Vagina (tissue), 2 donors: ENCODE measurements at regions not wholly inside any gene's neighbourhood (a gene's known extent, or its start where the extent isn't known, plus 50 kb on each side); places are given as distances from the start of the nearest gene placed in this dataset.

Source experiments
- DNase-seq, 2 donors: peaks; one replicate each; pipeline ENCODE4 v3.0.0-alpha.2; 2017; ENCODE audit errors: extremely low spot score in 2 of 2
- H3K27ac ChIP-seq: fragments of 200-600 bp; sonication (generic); one replicate; pipeline ENCODE4 v1.5.1; 2019
- H3K27me3 ChIP-seq: fragments of 200-600 bp; sonication (generic); one replicate; pipeline ENCODE4 v1.5.1; 2019
- H3K36me3 ChIP-seq, 2 donors: fragments of 200-600 bp; sonication (generic); one replicate each; pipeline ENCODE4 v1.5.1; 2017 to 2019
- H3K4me1 ChIP-seq: fragments of 200-600 bp; sonication (generic); one replicate; pipeline ENCODE4 v1.5.1; 2019
- H3K4me3 ChIP-seq, 2 donors: fragments of 200-600 bp; sonication (generic); 1 replicate in 1 of 2; 2 replicates in 1 of 2; pipeline ENCODE4 v1.5.1; 2016 to 2019
- H3K9me3 ChIP-seq: fragments of 200-600 bp; sonication (generic); one replicate; pipeline ENCODE4 v1.5.1; 2019
- CTCF ChIP-seq, 3 experiments: fragments of 450-650 bp in 2 of 3; fragments of 200-600 bp in 1 of 3; sonication (generic) in 1 of 3; IDR thresholded peaks; one replicate each; pipeline ENCODE4 v1.5.1; 2017 to 2019; ENCODE audit warnings: antibody characterized with exemption in 3 of 3, mild to moderate bottlenecking in 2 of 3, moderate library complexity in 2 of 3
- POLR2A ChIP-seq, 2 donors: fragments of 450-650 bp; IDR thresholded peaks; one replicate each; pipeline ENCODE4 v1.6.1; 2017; ENCODE audit warnings: antibody characterized with exemption in 2 of 2, mild to moderate bottlenecking in 2 of 2, moderate library complexity in 2 of 2
- POLR2AphosphoS5 ChIP-seq, 2 donors: sonication (generic); formaldehyde crosslinking; IDR thresholded peaks; one replicate each; pipeline ENCODE4 v1.9.0; 2017; ENCODE audit warnings: antibody characterized with exemption in 2 of 2, mild to moderate bottlenecking in 2 of 2, low read depth in 1 of 2; ENCODE audit not compliant: insufficient read depth in 1 of 2
- intact Hi-C: fragments of 100-400 bp; cut with DNase I; formaldehyde crosslinking; loops from one replicate; pipeline ENCODE4 v1.15.1; 2023

DNA sequence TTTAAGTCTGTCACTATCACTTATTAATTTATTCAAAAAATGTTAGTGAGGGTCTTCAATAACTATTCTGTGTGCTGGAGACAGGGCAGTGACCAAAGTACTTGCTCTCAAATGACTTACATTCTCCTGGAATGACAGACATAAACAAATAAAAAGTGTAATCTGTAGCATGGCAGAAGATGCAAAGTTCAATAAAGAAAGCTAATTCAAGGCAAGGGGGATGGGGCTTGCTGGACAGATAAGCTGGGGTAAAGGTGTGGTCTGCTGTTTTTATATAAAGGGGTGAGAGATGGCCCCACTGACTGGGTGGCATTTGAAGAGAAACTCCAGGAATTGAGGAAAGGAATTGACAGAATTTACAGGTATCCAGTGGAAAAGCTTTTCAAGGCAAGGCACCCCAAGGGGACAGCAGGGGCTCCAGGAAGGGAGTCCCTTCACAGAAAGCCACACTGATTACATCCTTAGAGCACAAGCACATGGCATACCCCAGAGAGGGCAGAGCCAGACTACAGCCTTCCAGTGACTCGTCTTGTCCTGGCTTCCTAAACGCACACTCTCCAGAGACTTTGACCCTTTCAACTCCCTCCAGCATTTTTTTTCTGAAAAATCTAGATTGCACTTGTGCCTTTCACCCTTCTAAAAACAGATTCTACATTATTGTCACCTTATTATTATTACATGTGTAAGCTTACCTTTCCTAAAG, 123.7 kb upstream of the HS3ST3A1 start:
- Histone ChIP-seq H3K9me3 (no peaks in the 10 kb centered on the region), H3K4me3 (no peak overlapping the region), H3K4me1 (no peaks in the 10 kb centered on the region), H3K27ac (no peak overlapping the region), H3K27me3 (no peaks in the 10 kb centered on the region), H3K36me3 (no peaks in the 10 kb centered on the region)
- TF ChIP-seq POLR2AphosphoS5 (IDR thresholded peaks at IDR 0.05; ENCODE audit: insufficient read depth in 1 of 2, low read depth in 1 of 2) = no peak
- no peak for TF ChIP-seq POLR2A (IDR thresholded peaks at IDR 0.05)
- TF ChIP-seq CTCF (IDR thresholded peaks at IDR 0.05) = no peak
- intact Hi-C loops = no loop called here
- DNase-seq = no peak

DNA sequence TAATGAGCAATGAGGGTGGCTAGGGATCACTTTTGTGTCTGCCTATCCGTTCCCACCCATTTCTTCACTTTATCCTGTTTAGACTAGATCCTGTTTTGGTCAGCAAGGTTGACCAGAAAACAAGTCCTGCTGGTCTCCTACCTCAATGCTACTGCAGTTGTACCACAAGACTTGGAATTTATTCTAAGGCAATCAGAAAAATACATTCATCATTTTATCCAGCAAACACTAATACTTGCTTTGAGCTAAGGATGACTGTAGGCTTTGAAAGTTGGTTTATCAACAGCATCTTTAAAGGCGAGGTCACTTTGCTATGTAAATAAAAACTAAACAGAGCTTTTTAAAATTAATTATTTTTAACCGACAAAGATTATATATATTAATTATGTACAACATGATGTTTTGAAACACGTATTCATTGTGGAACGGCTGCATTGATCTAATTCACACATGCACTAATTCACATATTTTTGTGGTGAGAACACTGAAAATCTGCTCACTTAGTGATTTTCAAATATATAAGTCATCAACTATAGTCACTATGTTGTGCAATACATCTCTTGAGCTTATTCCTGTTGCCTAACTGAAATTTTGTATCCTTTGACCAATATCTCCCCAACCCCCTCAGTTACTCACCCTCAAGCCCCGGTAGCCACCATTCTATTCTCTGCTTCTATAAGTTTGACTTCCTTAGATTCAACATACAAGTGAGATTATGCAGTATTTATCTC, 125.9 kb upstream of the HS3ST3A1 start:
- no peaks in the 10 kb centered on the region for H3K36me3 ChIP-seq
- no peak overlapping the region for H3K4me3 ChIP-seq
- H3K9me3 ChIP-seq = no peaks in the 10 kb centered on the region
- no peak overlapping the region for H3K27ac ChIP-seq
- DNase-seq = no peak
- intact Hi-C loops = no loop called here
- TF ChIP-seq POLR2AphosphoS5 (IDR thresholded peaks at IDR 0.05; ENCODE audit: insufficient read depth in 1 of 2, low read depth in 1 of 2) (no peak), CTCF (IDR thresholded peaks at IDR 0.05) (no peak), POLR2A (IDR thresholded peaks at IDR 0.05) (no peak)
- no peaks in the 10 kb centered on the region for H3K27me3 ChIP-seq
- H3K4me1 ChIP-seq = no peaks in the 10 kb centered on the region

- Histone ChIP-seq H3K9me3 (no peaks in the 10 kb centered on the region), H3K4me3 (no peak overlapping the region), H3K27me3 (no peaks in the 10 kb centered on the region), H3K27ac (no peak overlapping the region), H3K4me1 (no peaks in the 10 kb centered on the region), H3K36me3 (no peaks in the 10 kb centered on the region)
- intact Hi-C loops = no loop called here
- DNase-seq = no peak
- TF ChIP-seq POLR2A (IDR thresholded peaks at IDR 0.05) (no peak), POLR2AphosphoS5 (IDR thresholded peaks at IDR 0.05; ENCODE audit: insufficient read depth in 1 of 2, low read depth in 1 of 2) (no peak), CTCF (IDR thresholded peaks at IDR 0.05) (no peak)
Observed at GRCh38 chr17:13728781-13729180, 127.1 kb upstream of the HS3ST3A1 start.

DNA sequence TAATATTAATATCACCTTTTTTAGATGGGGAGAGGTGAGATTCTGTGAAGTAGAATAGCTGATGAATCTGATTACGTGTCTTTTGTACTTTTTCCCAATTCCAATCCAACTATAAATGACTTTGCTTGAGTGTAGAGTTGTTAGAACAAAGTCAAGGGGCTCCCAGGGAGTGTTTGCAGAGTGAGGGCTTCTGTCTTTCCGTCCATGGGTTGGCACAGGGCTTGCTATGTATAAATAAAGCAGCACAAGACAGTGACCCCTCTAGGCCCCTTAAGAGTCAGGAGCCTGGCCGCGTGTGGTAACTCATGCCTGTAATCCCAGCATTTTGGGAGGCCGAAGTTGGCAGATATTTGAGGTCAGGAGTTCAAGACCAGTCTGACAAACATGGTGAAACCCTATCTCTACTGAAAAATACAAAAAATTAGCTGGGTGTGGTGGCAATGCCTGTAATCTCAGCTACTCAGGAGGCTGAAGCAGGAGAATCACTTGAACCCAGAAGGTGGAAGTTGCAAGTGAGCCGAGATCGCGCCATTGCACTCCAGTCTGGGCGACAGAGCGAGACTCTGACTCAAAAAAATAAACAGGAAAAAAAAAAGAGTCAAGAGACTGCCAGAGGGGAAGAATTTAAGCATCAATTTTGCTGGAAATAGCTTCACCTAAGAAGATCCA, 127.9 kb upstream of the HS3ST3A1 start:
- H3K27ac ChIP-seq = no peak overlapping the region
- TF ChIP-seq POLR2A (IDR thresholded peaks at IDR 0.05) (no peak), CTCF (IDR thresholded peaks at IDR 0.05) (no peak), POLR2AphosphoS5 (IDR thresholded peaks at IDR 0.05; ENCODE audit: insufficient read depth in 1 of 2, low read depth in 1 of 2) (no peak)
- no peak for DNase-seq
- H3K4me3 ChIP-seq = no peak overlapping the region
- no peaks in the 10 kb centered on the region for H3K27me3 ChIP-seq
- H3K36me3 ChIP-seq = no peaks in the 10 kb centered on the region
- H3K4me1 ChIP-seq = no peaks in the 10 kb centered on the region
- H3K9me3 ChIP-seq = no peaks in the 10 kb centered on the region
- intact Hi-C loops = no loop called here
